HCT116 (cell line): ENCODE measurements at regions not wholly inside any gene's neighbourhood (a gene's known extent, or its start where the extent isn't known, plus 50 kb on each side); places are given as distances from the start of the nearest gene placed in this dataset.

Experiments used
- ATAC-seq: fragments of 200-7000 bp; cut with Tn5 transposase; 2 replicates; pipeline ENCODE4 v1.9.1; 2020; ENCODE audit warnings: mild to moderate bottlenecking, moderate library complexity
- BruUV-seq: library from RNA; stranded (reverse); fragments of 400-500 nt; replicated peaks from 2 replicates; lab custom pipeline; 2021; lab: Mats Ljungman, UMichigan
- CTCF ChIA-PET: fragments of 300-600 bp; sonication (Branson Sonifier 250); formaldehyde crosslinking; loops from one replicate; lab custom pipeline; 2021; ENCODE audit warnings: antibody characterized with exemption; lab: Charles Lee
- POLR2A ChIA-PET: fragments of 300-600, 350-600 bp; sonication (Branson Sonifier 250); formaldehyde crosslinking; loops from one replicate; lab custom pipeline; 2021; ENCODE audit warnings: antibody characterized with exemption; lab: Charles Lee
- RAD21 ChIA-PET, 2 experiments: fragments of 300-600 bp; sonication (Branson Sonifier 250); formaldehyde crosslinking; loops; one replicate each; lab custom pipeline; 2023; ENCODE audit warnings: low total read pairs in 2 of 2; ENCODE audit not compliant: uncharacterized antibody in 2 of 2, unreplicated experiment in 2 of 2, low non-redundant PET in 1 of 2; lab: Charles Lee
- DNase-seq: peaks from one replicate; pipeline ENCODE4 v3.0.0-alpha.2; 2010; ENCODE audit warnings: low read depth, low spot score
- H2AFZ ChIP-seq: fragments of 200-600 bp; shearing (Covaris generic), sonication (generic); 2 replicates; pipeline ENCODE4 v1.6.1; 2017; ENCODE audit warnings: low read depth, mixed run types, mixed read lengths, antibody characterized with exemption, low read length; ENCODE audit not compliant: poor library complexity, severe bottlenecking
- H3K27ac ChIP-seq: 2 replicates; pipeline ENCODE4 v1.5.1; 2012; ENCODE audit warnings: low read depth, low read length
- H3K27me3 ChIP-seq: fragments of 200-600 bp; sonication (generic); 2 replicates; pipeline ENCODE4 v1.6.1; 2016; ENCODE audit warnings: mixed run types, low read length, mixed read lengths; ENCODE audit not compliant: insufficient read depth
- H3K36me3 ChIP-seq, 2 experiments: fragments of 200-500 bp in 1 of 2; fragments of 200-600 bp in 1 of 2; sonication (Bioruptor generic) in 1 of 2; sonication (generic) in 1 of 2; 2 replicates each; pipeline versions ENCODE4 v1.5.1 to v1.6.1; 2014 to 2016; ENCODE audit warnings: low read length in 2 of 2, inconsistent platforms in 1 of 2, mixed read lengths in 1 of 2, mixed run types in 1 of 2; ENCODE audit not compliant: insufficient read depth in 2 of 2, control insufficient read depth in 1 of 2
- H3K4me1 ChIP-seq, 2 experiments: fragments of 200-600 bp in 1 of 2; sonication (generic) in 1 of 2; 2 replicates each; pipeline versions ENCODE4 v1.5.1 to v1.6.1; 2012 to 2017; ENCODE audit warnings: low read length in 2 of 2, inconsistent platforms in 1 of 2, mild to moderate bottlenecking in 1 of 2, mixed read lengths in 1 of 2, mixed run types in 1 of 2, moderate library complexity in 1 of 2; ENCODE audit not compliant: insufficient read depth in 2 of 2, control insufficient read depth in 1 of 2
- H3K4me2 ChIP-seq: fragments of 200-600 bp; sonication (generic); 2 replicates; pipeline ENCODE4 v1.6.1; 2017; ENCODE audit warnings: mixed run types, low read length, mixed read lengths
- H3K4me3 ChIP-seq, 2 experiments: fragments of 200-600 bp in 1 of 2; sonication (generic) in 1 of 2; replicated peaks in 1 of 2; 2 replicates each; pipeline ENCODE4 v1.5.1; 2011 to 2016; ENCODE audit warnings: low read length in 2 of 2, control low read depth in 1 of 2, low read depth in 1 of 2, mild to moderate bottlenecking in 1 of 2, mixed read lengths in 1 of 2, mixed run types in 1 of 2
- H3K79me2 ChIP-seq: fragments of 200-600 bp; sonication (generic); 2 replicates; pipeline ENCODE4 v1.6.1; 2017; ENCODE audit warnings: mild to moderate bottlenecking, mixed run types, low read length, moderate library complexity, mixed read lengths; ENCODE audit not compliant: insufficient read depth
- H3K9ac ChIP-seq: fragments of 200-600 bp; sonication (generic); 2 replicates; pipeline ENCODE4 v1.6.1; 2016; ENCODE audit warnings: low read length, mixed read lengths
- H3K9me2 ChIP-seq: fragments of 200-600 bp; sonication (generic), shearing (Covaris generic); 2 replicates; pipeline ENCODE4 v1.6.1; 2017; ENCODE audit warnings: mixed run types, mild to moderate bottlenecking, moderate library complexity; ENCODE audit not compliant: insufficient read depth
- H3K9me3 ChIP-seq, 2 experiments: fragments of 200-500 bp in 1 of 2; fragments of 200-600 bp in 1 of 2; sonication (Bioruptor generic) in 1 of 2; sonication (generic) in 1 of 2; 2 replicates each; pipeline ENCODE4 v1.6.1; 2014 to 2017; ENCODE audit warnings: low read length in 2 of 2, mixed read lengths in 2 of 2, inconsistent platforms in 1 of 2, low read depth in 1 of 2, mild to moderate bottlenecking in 1 of 2, mixed run types in 1 of 2, moderate library complexity in 1 of 2; ENCODE audit not compliant: control insufficient read depth in 1 of 2, insufficient read depth in 1 of 2
- H4K20me1 ChIP-seq: fragments of 200-600 bp; sonication (generic), shearing (Covaris generic); 2 replicates; pipeline ENCODE4 v1.6.1; 2017; ENCODE audit warnings: mixed run types, mild to moderate bottlenecking, moderate library complexity; ENCODE audit not compliant: insufficient read depth
- CBX3 ChIP-seq: IDR thresholded peaks from 2 replicates; pipeline ENCODE4 v1.6.1; 2012; ENCODE audit warnings: low read depth
- EGR1 ChIP-seq: IDR thresholded peaks from 2 replicates; pipeline ENCODE4 v1.6.1; 2012; ENCODE audit warnings: low read depth
- ELF1 ChIP-seq: IDR thresholded peaks from 2 replicates; pipeline ENCODE4 v1.6.1; 2012; ENCODE audit warnings: low read depth, borderline replicate concordance
- EZH2 ChIP-seq: fragments of 200-600 bp; sonication (generic); IDR thresholded peaks from 2 replicates; pipeline ENCODE4 v1.6.1; 2017; ENCODE audit warnings: antibody characterized with exemption, mixed run types
- EZH2phosphoT487 ChIP-seq: fragments of 200-600 bp; IDR thresholded peaks from 2 replicates; pipeline ENCODE4 v1.6.1; 2018; ENCODE audit warnings: antibody characterized with exemption, borderline replicate concordance
- FOSL1 ChIP-seq: IDR thresholded peaks from 2 replicates; pipeline ENCODE4 v1.6.1; 2012; ENCODE audit warnings: low read depth
- JUND ChIP-seq: IDR thresholded peaks from 2 replicates; pipeline ENCODE4 v1.6.1; 2012
- POLR2A ChIP-seq: IDR thresholded peaks from 2 replicates; pipeline ENCODE4 v1.7.0; 2011; ENCODE audit warnings: borderline replicate concordance; ENCODE audit not compliant: insufficient read depth, insufficient read length; ENCODE audit errors: extremely low read depth
- POLR2AphosphoS5 ChIP-seq: IDR thresholded peaks from 2 replicates; pipeline ENCODE4 v1.6.1; 2011; ENCODE audit warnings: mild to moderate bottlenecking, low read depth, low read length, moderate library complexity
- RAD21 ChIP-seq: IDR thresholded peaks from 2 replicates; pipeline ENCODE4 v1.6.1; 2012; ENCODE audit warnings: low read depth, mild to moderate bottlenecking
- SIN3A ChIP-seq: IDR thresholded peaks from 2 replicates; pipeline ENCODE4 v1.6.1; 2012; ENCODE audit warnings: low read depth
- SP1 ChIP-seq: IDR thresholded peaks from 2 replicates; pipeline ENCODE4 v1.6.1; 2012; ENCODE audit warnings: low read depth
- SRF ChIP-seq: IDR thresholded peaks from 2 replicates; pipeline ENCODE4 v1.6.1; 2012; ENCODE audit warnings: low read depth
- TCF7L2 ChIP-seq: IDR thresholded peaks from 2 replicates; pipeline ENCODE4 v1.7.0; 2011; ENCODE audit warnings: borderline replicate concordance, inconsistent platforms; ENCODE audit not compliant: insufficient read depth, insufficient read length; ENCODE audit errors: extremely low read depth
- ZFX ChIP-seq: fragments of 450-650 bp; IDR thresholded peaks from 2 replicates; pipeline ENCODE4 v1.6.1; 2017
- intact Hi-C: fragments of 100-400 bp; cut with micrococcal nuclease; formaldehyde crosslinking; loops from 2 replicates; pipeline ENCODE4 v1.10.0; 2022
- TF ChIP-seq, protein P1 (sequence below): IDR thresholded peaks from 2 replicates; pipeline ENCODE4 v1.6.1; 2012
- TF ChIP-seq, protein P2 (sequence below): IDR thresholded peaks from 2 replicates; pipeline ENCODE4 v1.6.1; 2012; ENCODE audit warnings: low read depth
- TF ChIP-seq, protein P3 (sequence below), 3 experiments: fragments of 200-600 bp in 1 of 3; sonication (generic) in 1 of 3; IDR thresholded peaks in 2 of 3; conservative IDR thresholded peaks in 1 of 3; 2 replicates each; pipeline ENCODE4 v1.5.1; 2012 to 2017; ENCODE audit warnings: low read depth in 2 of 3, low read length in 2 of 3, antibody characterized with exemption in 1 of 3, borderline replicate concordance in 1 of 3, control low read depth in 1 of 3, mild to moderate bottlenecking in 1 of 3, mixed read lengths in 1 of 3, mixed run types in 1 of 3, moderate library complexity in 1 of 3; ENCODE audit not compliant: insufficient read depth in 1 of 3
- TF ChIP-seq, protein P4 (sequence below): IDR thresholded peaks from 2 replicates; pipeline ENCODE4 v1.6.1; 2012
- TF ChIP-seq, protein P5 (sequence below): IDR thresholded peaks from 2 replicates; pipeline ENCODE4 v1.6.1; 2011; ENCODE audit warnings: mild to moderate bottlenecking, low read length, moderate library complexity; ENCODE audit not compliant: insufficient replicate concordance; ENCODE audit errors: extremely low read depth

DNA sequence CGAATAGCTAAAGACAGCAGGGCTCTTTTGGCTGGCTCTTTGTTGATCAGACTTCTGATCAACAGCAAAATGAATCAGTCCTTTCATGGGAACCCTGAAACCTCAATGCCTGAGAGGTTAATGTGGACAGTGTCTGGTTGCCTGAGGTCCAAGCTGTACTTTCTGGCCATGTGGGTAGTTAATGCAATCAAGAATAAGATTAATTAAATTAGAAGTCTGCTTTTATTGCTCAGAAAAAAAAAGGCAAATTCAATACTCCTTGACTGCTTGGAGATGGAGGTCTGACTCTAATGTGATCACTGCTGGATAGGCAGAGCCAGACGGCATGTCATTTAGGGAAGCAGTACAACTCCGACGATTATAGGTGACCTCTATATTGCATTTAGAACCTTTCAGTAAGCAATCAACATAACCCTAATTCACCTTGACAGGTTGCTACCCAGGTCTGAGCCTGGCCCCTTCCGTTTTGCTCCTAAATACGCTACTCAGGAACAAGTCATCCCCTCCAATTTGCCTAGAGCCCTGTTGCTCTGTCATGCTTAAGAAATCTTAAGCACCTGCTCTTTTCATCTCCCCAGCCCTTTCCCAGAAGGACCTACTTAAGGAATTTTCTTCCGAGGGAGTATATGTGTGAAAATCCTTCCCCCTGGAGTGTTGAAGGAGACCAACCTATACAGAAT is 370.0 kb upstream of the SPTLC3 start:
- ChIA-PET POLR2A (no interaction called here), CTCF (no interaction called here), RAD21 (no interaction called here)
- no peak for ATAC-seq
- H3K9ac ChIP-seq = no peak overlapping the region
- H3K27ac ChIP-seq = no peak overlapping the region
- H3K36me3 ChIP-seq = no peaks in the 10 kb centered on the region
- no peaks in the 10 kb centered on the region for H3K79me2 ChIP-seq
- BruUV-seq = no TSS peak
- no peak for DNase-seq
- TF ChIP-seq, protein P1, sequence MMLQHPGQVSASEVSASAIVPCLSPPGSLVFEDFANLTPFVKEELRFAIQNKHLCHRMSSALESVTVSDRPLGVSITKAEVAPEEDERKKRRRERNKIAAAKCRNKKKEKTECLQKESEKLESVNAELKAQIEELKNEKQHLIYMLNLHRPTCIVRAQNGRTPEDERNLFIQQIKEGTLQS = no peak
- TF ChIP-seq, protein P2, sequence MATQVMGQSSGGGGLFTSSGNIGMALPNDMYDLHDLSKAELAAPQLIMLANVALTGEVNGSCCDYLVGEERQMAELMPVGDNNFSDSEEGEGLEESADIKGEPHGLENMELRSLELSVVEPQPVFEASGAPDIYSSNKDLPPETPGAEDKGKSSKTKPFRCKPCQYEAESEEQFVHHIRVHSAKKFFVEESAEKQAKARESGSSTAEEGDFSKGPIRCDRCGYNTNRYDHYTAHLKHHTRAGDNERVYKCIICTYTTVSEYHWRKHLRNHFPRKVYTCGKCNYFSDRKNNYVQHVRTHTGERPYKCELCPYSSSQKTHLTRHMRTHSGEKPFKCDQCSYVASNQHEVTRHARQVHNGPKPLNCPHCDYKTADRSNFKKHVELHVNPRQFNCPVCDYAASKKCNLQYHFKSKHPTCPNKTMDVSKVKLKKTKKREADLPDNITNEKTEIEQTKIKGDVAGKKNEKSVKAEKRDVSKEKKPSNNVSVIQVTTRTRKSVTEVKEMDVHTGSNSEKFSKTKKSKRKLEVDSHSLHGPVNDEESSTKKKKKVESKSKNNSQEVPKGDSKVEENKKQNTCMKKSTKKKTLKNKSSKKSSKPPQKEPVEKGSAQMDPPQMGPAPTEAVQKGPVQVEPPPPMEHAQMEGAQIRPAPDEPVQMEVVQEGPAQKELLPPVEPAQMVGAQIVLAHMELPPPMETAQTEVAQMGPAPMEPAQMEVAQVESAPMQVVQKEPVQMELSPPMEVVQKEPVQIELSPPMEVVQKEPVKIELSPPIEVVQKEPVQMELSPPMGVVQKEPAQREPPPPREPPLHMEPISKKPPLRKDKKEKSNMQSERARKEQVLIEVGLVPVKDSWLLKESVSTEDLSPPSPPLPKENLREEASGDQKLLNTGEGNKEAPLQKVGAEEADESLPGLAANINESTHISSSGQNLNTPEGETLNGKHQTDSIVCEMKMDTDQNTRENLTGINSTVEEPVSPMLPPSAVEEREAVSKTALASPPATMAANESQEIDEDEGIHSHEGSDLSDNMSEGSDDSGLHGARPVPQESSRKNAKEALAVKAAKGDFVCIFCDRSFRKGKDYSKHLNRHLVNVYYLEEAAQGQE = no peak
- no peak for TF ChIP-seq RAD21
- no peak for TF ChIP-seq POLR2A
- no peak for TF ChIP-seq EGR1
- no peak for TF ChIP-seq EZH2phosphoT487
- no peak for TF ChIP-seq CBX3
- TF ChIP-seq EZH2 = no peak
- no peak for TF ChIP-seq FOSL1
- TF ChIP-seq, protein P3, sequence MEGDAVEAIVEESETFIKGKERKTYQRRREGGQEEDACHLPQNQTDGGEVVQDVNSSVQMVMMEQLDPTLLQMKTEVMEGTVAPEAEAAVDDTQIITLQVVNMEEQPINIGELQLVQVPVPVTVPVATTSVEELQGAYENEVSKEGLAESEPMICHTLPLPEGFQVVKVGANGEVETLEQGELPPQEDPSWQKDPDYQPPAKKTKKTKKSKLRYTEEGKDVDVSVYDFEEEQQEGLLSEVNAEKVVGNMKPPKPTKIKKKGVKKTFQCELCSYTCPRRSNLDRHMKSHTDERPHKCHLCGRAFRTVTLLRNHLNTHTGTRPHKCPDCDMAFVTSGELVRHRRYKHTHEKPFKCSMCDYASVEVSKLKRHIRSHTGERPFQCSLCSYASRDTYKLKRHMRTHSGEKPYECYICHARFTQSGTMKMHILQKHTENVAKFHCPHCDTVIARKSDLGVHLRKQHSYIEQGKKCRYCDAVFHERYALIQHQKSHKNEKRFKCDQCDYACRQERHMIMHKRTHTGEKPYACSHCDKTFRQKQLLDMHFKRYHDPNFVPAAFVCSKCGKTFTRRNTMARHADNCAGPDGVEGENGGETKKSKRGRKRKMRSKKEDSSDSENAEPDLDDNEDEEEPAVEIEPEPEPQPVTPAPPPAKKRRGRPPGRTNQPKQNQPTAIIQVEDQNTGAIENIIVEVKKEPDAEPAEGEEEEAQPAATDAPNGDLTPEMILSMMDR (IDR thresholded peaks at IDR 0.05 in 2 of 3, conservative IDR thresholded peaks at IDR 0.05 in 1 of 3; ENCODE audit: borderline replicate concordance in 1 of 3, insufficient read depth in 1 of 3, low read depth in 2 of 3, low read length in 2 of 3) = no peak
- no peak for TF ChIP-seq TCF7L2
- TF ChIP-seq, protein P4, sequence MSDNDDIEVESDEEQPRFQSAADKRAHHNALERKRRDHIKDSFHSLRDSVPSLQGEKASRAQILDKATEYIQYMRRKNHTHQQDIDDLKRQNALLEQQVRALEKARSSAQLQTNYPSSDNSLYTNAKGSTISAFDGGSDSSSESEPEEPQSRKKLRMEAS = no peak
- TF ChIP-seq ELF1 = no peak
- no peak for TF ChIP-seq SRF
- no peak for TF ChIP-seq JUND
- TF ChIP-seq, protein P5, sequence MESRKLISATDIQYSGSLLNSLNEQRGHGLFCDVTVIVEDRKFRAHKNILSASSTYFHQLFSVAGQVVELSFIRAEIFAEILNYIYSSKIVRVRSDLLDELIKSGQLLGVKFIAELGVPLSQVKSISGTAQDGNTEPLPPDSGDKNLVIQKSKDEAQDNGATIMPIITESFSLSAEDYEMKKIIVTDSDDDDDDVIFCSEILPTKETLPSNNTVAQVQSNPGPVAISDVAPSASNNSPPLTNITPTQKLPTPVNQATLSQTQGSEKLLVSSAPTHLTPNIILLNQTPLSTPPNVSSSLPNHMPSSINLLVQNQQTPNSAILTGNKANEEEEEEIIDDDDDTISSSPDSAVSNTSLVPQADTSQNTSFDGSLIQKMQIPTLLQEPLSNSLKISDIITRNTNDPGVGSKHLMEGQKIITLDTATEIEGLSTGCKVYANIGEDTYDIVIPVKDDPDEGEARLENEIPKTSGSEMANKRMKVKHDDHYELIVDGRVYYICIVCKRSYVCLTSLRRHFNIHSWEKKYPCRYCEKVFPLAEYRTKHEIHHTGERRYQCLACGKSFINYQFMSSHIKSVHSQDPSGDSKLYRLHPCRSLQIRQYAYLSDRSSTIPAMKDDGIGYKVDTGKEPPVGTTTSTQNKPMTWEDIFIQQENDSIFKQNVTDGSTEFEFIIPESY = no peak
- no peak for TF ChIP-seq ZFX
- no peak for TF ChIP-seq SIN3A
- no peak for TF ChIP-seq POLR2AphosphoS5
- no peak for TF ChIP-seq SP1
- no peak overlapping the region for H3K4me3 ChIP-seq
- no peak overlapping the region for H3K4me2 ChIP-seq
- H4K20me1 ChIP-seq = no peaks in the 10 kb centered on the region
- H3K4me1 ChIP-seq = no peaks in the 10 kb centered on the region
- intact Hi-C loops = no loop called here
- H3K9me3 ChIP-seq = peaks cover 7 to 33% of the 10 kb centered on the region in 2 experiments; a peak in 2 of 4 replicates
- no peaks in the 10 kb centered on the region for H3K27me3 ChIP-seq
- no peaks in the 10 kb centered on the region for H3K9me2 ChIP-seq
- H2AFZ ChIP-seq = no peak overlapping the region
